ENCODE measurements at regions not wholly inside any gene's neighbourhood (a gene's known extent, or its start where the extent isn't known, plus 50 kb on each side); places are given as distances from the start of the nearest gene placed in this dataset.

GRCh38 chr7:46755120-46756034 is 826.5 kb downstream of the TNS3 start:
- TF ChIP-seq PKNOX1 (IDR thresholded peaks at IDR 0.05), result no peak
- no peak for TF ChIP-seq FOXM1 (IDR thresholded peaks at IDR 0.05; ENCODE audit: borderline replicate concordance)
- TF ChIP-seq SP1 (IDR thresholded peaks at IDR 0.05), result no peak
- TF ChIP-seq ZNF384 (IDR thresholded peaks at IDR 0.05), result no peak
- TF ChIP-seq SUZ12 (IDR thresholded peaks at IDR 0.05), result no peak
- TF ChIP-seq TARDBP (IDR thresholded peaks at IDR 0.05), result no peak
- no peak for TF ChIP-seq HDGF (IDR thresholded peaks at IDR 0.05; ENCODE audit: borderline replicate concordance)

Measured in HEK293T (cell line).